Heart left ventricle (tissue), 16 donors: ENCODE measurements at regions not wholly inside any gene's neighbourhood (a gene's known extent, or its start where the extent isn't known, plus 50 kb on each side); places are given as distances from the start of the nearest gene placed in this dataset.

ENCODE experiments used
- ATAC-seq, 4 donors: fragments of 200-7000 bp; cut with Tn5 transposase; one replicate each; pipeline ENCODE4 v1.9.1; 2020 to 2022; ENCODE audit warnings: moderate library complexity in 4 of 4, mild to moderate bottlenecking in 3 of 4, moderate number of reproducible peaks in 1 of 4
- DNase-seq, 5 donors: peaks; one replicate each; pipeline ENCODE4 v3.0.0-alpha.2; 2020
- H3K27ac ChIP-seq, 12 donors: fragments of 200-600 bp; sonication (generic) in 4 of 12; one replicate each; pipeline versions ENCODE4 v1.5.0 to v1.8.0; 2016 to 2022; ENCODE audit warnings: mild to moderate bottlenecking in 2 of 12
- H3K27me3 ChIP-seq, 9 donors: fragments of 200-600 bp; sonication (generic) in 2 of 9; one replicate each; pipeline versions ENCODE4 v1.5.1 to v1.8.0; 2016 to 2022; ENCODE audit warnings: mild to moderate bottlenecking in 3 of 9
- H3K36me3 ChIP-seq, 9 donors: fragments of 200-600 bp; sonication (generic) in 2 of 9; one replicate each; pipeline versions ENCODE4 v1.5.0 to v1.8.0; 2018 to 2022; ENCODE audit warnings: mild to moderate bottlenecking in 2 of 9
- H3K4me1 ChIP-seq, 12 donors: fragments of 200-600 bp; sonication (generic) in 4 of 12; one replicate each; pipeline versions ENCODE4 v1.5.0 to v1.8.0; 2016 to 2022; ENCODE audit warnings: mild to moderate bottlenecking in 3 of 12
- H3K4me3 ChIP-seq, 12 donors: fragments of 200-600 bp; sonication (generic) in 4 of 12; one replicate each; pipeline versions ENCODE4 v1.5.0 to v1.8.0; 2017 to 2022; ENCODE audit warnings: mild to moderate bottlenecking in 9 of 12, moderate library complexity in 4 of 12
- H3K9me3 ChIP-seq, 12 donors: fragments of 200-600 bp; sonication (generic) in 4 of 12; one replicate each; pipeline versions ENCODE4 v1.5.0 to v1.8.0; 2016 to 2022; ENCODE audit warnings: mild to moderate bottlenecking in 1 of 12
- CTCF ChIP-seq, 12 donors: fragments of 200-600 bp; sonication (generic) in 4 of 12; IDR thresholded peaks; one replicate each; pipeline versions ENCODE4 v1.5.0 to v1.8.0; 2018 to 2022; ENCODE audit warnings: antibody characterized with exemption in 12 of 12, mild to moderate bottlenecking in 5 of 12
- POLR2A ChIP-seq, 2 donors: fragments of 450-650 bp; IDR thresholded peaks; one replicate each; pipeline ENCODE4 v1.6.1; 2017; ENCODE audit warnings: antibody characterized with exemption in 2 of 2, mild to moderate bottlenecking in 2 of 2, moderate library complexity in 2 of 2
- WGBS, 4 donors: extraction: QIAGEN DNeasy Blood & Tissue Kit in 2 of 4; methylation state at CpG; one replicate each; pipeline versions ENCODE4 v1.1.5 to v1.1.7; 2013 to 2018; 5-methylcytosine and 5-hydroxymethylcytosine counted together
- intact Hi-C, 10 donors: fragments of 100-400 bp; cut with DNase I; formaldehyde crosslinking; loops; one replicate each; pipeline versions ENCODE4 v1.11.1 to v1.14.2; 2022
- donor health status: ischemic (EF 13 %, LVEDD 7.1; RV severe dilation, severe dysfunction).
- donor health status: healthy with polysubstance abuse.
- donor health status: DM: no; HTN: yes; CAD: no.
- donor health status: DM: no; HTN: no; CAD: no.
- donor health status: ischemic (EF 25% LVEDD 6.9; RV normal size, moderate dysfunction).
- donor health status: ischemic (EF 25% LVEDD 5.7; RV mildly dilated, moderate dysfunction).
- donor health status: healthy.
- donor health status: DM: yes; HTN: yes; CAD: no.
- donor health status: ischemic (EF 35%, LVEDD 5.7; RV mildly dilated, moderate dysfunction).
- donor health status: nonischemic (EF 11% LVEDD 7.7; RV severe dilation, severe dysfunction).
- donor health status: DM: yes; HTN: yes; CAD: no.
- donor health status: PGD.
- donor health status: ischemic (EF 29% LVEDD 5.4; RV normal size, mild dysfunction).
- donor health status: nonischemic (EF 23%, LVEDD 6.1; RV moderate dilation, normal function).

- WGBS, 4 donors: 15 to 42% (median 28%) methylated on average over 2 of the region's 2 CpGs
- no peak overlapping the region for H3K27ac ChIP-seq
- no peaks in the 10 kb centered on the region for H3K9me3 ChIP-seq
- no peaks in the 10 kb centered on the region for H3K4me1 ChIP-seq
- TF ChIP-seq POLR2A (IDR thresholded peaks at IDR 0.05) (no peak), CTCF (IDR thresholded peaks at IDR 0.05) (no peak)
- ATAC-seq: no peak
- no peaks in the 10 kb centered on the region for H3K36me3 ChIP-seq
- no peak overlapping the region for H3K4me3 ChIP-seq
- no peak for DNase-seq
- intact Hi-C loops: no loop called here
- peaks cover 0 to 3% (median 0%) of the 10 kb centered on the region in 9 donors for H3K27me3 ChIP-seq
Measured at GRCh38 chrX:66912417-66912816, 273.5 kb upstream of the EDA2R start.

GRCh38 chrX:66902081-66902480 is 263.2 kb upstream of the EDA2R start:
- Histone ChIP-seq H3K36me3 (no peaks in the 10 kb centered on the region), H3K4me3 (no peak overlapping the region), H3K9me3 (no peaks in the 10 kb centered on the region), H3K27me3 (peaks cover 0 to 8% (median 0%) of the 10 kb centered on the region in 9 donors), H3K4me1 (no peaks in the 10 kb centered on the region), H3K27ac (no peak overlapping the region)
- intact Hi-C loops: no loop called here
- ATAC-seq (no peak), DNase-seq (no peak)
- 57 to 69% (median 63%) methylated on average over 4 of the region's 4 CpGs for WGBS, 4 donors
- TF ChIP-seq POLR2A (IDR thresholded peaks at IDR 0.05): no peak
- no peak for TF ChIP-seq CTCF (IDR thresholded peaks at IDR 0.05)

GRCh38 chrX:66900886-66901285 is 262.0 kb upstream of the EDA2R start:
- Histone ChIP-seq H3K4me3 (no peak overlapping the region), H3K27me3 (peaks cover 0 to 11% (median 0%) of the 10 kb centered on the region in 9 donors), H3K9me3 (no peaks in the 10 kb centered on the region), H3K27ac (no peak overlapping the region), H3K36me3 (no peaks in the 10 kb centered on the region), H3K4me1 (no peaks in the 10 kb centered on the region)
- DNase-seq (no peak), ATAC-seq (no peak)
- intact Hi-C loops: no loop called here
- TF ChIP-seq CTCF (IDR thresholded peaks at IDR 0.05) (no peak), POLR2A (IDR thresholded peaks at IDR 0.05) (no peak)

- ATAC-seq: no peak
- TF ChIP-seq CTCF (IDR thresholded peaks at IDR 0.05) (no peak), POLR2A (IDR thresholded peaks at IDR 0.05) (no peak)
Measured at GRCh38 chrX:66892004-66892403, 253.1 kb upstream of the EDA2R start.

More at GRCh38 chrX:66892004-66892403, 253.1 kb upstream of the EDA2R start:
- H3K9me3 ChIP-seq: no peaks in the 10 kb centered on the region
- H3K27me3 ChIP-seq: peaks cover 0 to 19% (median 0%) of the 10 kb centered on the region in 9 donors
- WGBS, 4 donors: 68 to 70% (median 69%) methylated on average over 2 of the region's 2 CpGs
- H3K27ac ChIP-seq: no peak overlapping the region
- DNase-seq: no peak
- no peaks in the 10 kb centered on the region for H3K4me1 ChIP-seq
- H3K36me3 ChIP-seq: no peaks in the 10 kb centered on the region
- H3K4me3 ChIP-seq: no peak overlapping the region
- intact Hi-C loops: loop anchor here in 1 of 10 donors (10.0 kb wide), 1 partner anchor 57 kb away; no protein-coding TSS in a partner anchor
